ENCODE measurements at regions not wholly inside any gene's neighbourhood (a gene's known extent, or its start where the extent isn't known, plus 50 kb on each side); places are given as distances from the start of the nearest gene placed in this dataset.
"Not testable (repeated sequence)": the region's sequence is repeated elsewhere in the genome, so short reads cannot be mapped to it uniquely, and the experiment has no call there.

- H3K27me3 ChIP-seq (ENCODE audit: insufficient read depth, low read length, poor library complexity, severe bottlenecking); H3K4me3 Mint-ChIP-seq; H3K4me3 ChIP-seq (ENCODE audit: low read length); DNase-seq; CTCF ChIA-PET; H3K36me3 ChIP-seq (ENCODE audit: insufficient read depth, low read length); H3K9me3 ChIP-seq (ENCODE audit: low read length); H3K4me1 Mint-ChIP-seq; H3K4me1 ChIP-seq (ENCODE audit: insufficient read depth, low read length); H3K36me3 Mint-ChIP-seq; POLR2A ChIA-PET; H3K27ac ChIP-seq (ENCODE audit: low read depth, low read length); H3K27ac Mint-ChIP-seq; H3K9me3 Mint-ChIP-seq; H3K27me3 Mint-ChIP-seq: not testable (repeated sequence)
Measured at GRCh38 chr16:18101077-18101476, 235.5 kb downstream of the NPIPA8 start.

GRCh38 chr16:18092605-18093004 lies 243.9 kb downstream of the NPIPA8 start:
- CTCF ChIA-PET; H3K27ac Mint-ChIP-seq; H3K27me3 Mint-ChIP-seq; H3K4me3 Mint-ChIP-seq; H3K4me1 Mint-ChIP-seq; H3K9me3 Mint-ChIP-seq; H3K36me3 Mint-ChIP-seq; H3K9me3 ChIP-seq (ENCODE audit: low read length); H3K4me3 ChIP-seq (ENCODE audit: low read length); H3K27me3 ChIP-seq (ENCODE audit: insufficient read depth, low read length, poor library complexity, severe bottlenecking); POLR2A ChIA-PET; H3K27ac ChIP-seq (ENCODE audit: low read depth, low read length); DNase-seq; H3K36me3 ChIP-seq (ENCODE audit: insufficient read depth, low read length); H3K4me1 ChIP-seq (ENCODE audit: insufficient read depth, low read length): not testable (repeated sequence)

- H3K9me3 Mint-ChIP-seq; H3K4me1 ChIP-seq (ENCODE audit: insufficient read depth, low read length); POLR2A ChIA-PET; H3K27ac Mint-ChIP-seq; H3K4me3 ChIP-seq (ENCODE audit: low read length); CTCF ChIA-PET; H3K4me1 Mint-ChIP-seq; H3K36me3 ChIP-seq (ENCODE audit: insufficient read depth, low read length); H3K4me3 Mint-ChIP-seq; H3K27me3 Mint-ChIP-seq; H3K27me3 ChIP-seq (ENCODE audit: insufficient read depth, low read length, poor library complexity, severe bottlenecking); H3K36me3 Mint-ChIP-seq; H3K9me3 ChIP-seq (ENCODE audit: low read length); H3K27ac ChIP-seq (ENCODE audit: low read depth, low read length); DNase-seq: not testable (repeated sequence)
Measured at GRCh38 chr16:18080658-18081363, 255.7 kb downstream of the NPIPA8 start.

GRCh38 chr16:18077910-18078309 lies 258.6 kb downstream of the NPIPA8 start:
- H3K4me3 ChIP-seq (ENCODE audit: low read length); H3K27me3 Mint-ChIP-seq; POLR2A ChIA-PET; CTCF ChIA-PET; H3K36me3 Mint-ChIP-seq; H3K4me1 Mint-ChIP-seq; H3K9me3 ChIP-seq (ENCODE audit: low read length); H3K27ac Mint-ChIP-seq; H3K9me3 Mint-ChIP-seq; H3K27me3 ChIP-seq (ENCODE audit: insufficient read depth, low read length, poor library complexity, severe bottlenecking); H3K27ac ChIP-seq (ENCODE audit: low read depth, low read length); DNase-seq; H3K36me3 ChIP-seq (ENCODE audit: insufficient read depth, low read length); H3K4me3 Mint-ChIP-seq; H3K4me1 ChIP-seq (ENCODE audit: insufficient read depth, low read length): not testable (repeated sequence)

GRCh38 chr16:18072161-18072560 lies 264.4 kb downstream of the NPIPA8 start:
- Mint-ChIP-seq H3K27ac (no peak overlapping the region), H3K9me3 (peaks cover 0 to 1% (median 0%) of the 10 kb centered on the region in 5 donors), H3K4me3 (no peak overlapping the region), H3K27me3 (peaks cover 4 to 11% of the 10 kb centered on the region in 2 donors), H3K36me3 (no peaks in the 10 kb centered on the region), H3K4me1 (no peaks in the 10 kb centered on the region)
- no peaks in the 10 kb centered on the region for H3K36me3 ChIP-seq (ENCODE audit: insufficient read depth, low read length)
- H3K9me3 ChIP-seq (ENCODE audit: low read length) = no peaks in the 10 kb centered on the region
- no peak overlapping the region for H3K27ac ChIP-seq (ENCODE audit: low read depth, low read length)
- ChIA-PET CTCF (no interaction called here), POLR2A (no interaction called here)
- H3K4me1 ChIP-seq (ENCODE audit: insufficient read depth, low read length) = no peaks in the 10 kb centered on the region
- H3K27me3 ChIP-seq (ENCODE audit: insufficient read depth, low read length, poor library complexity, severe bottlenecking) = no peaks in the 10 kb centered on the region
- no peak for DNase-seq
- no peak overlapping the region for H3K4me3 ChIP-seq (ENCODE audit: low read length)

- Histone ChIP-seq H3K27me3 (ENCODE audit: insufficient read depth, low read length, poor library complexity, severe bottlenecking) (no peaks in the 10 kb centered on the region), H3K36me3 (ENCODE audit: insufficient read depth, low read length) (no peaks in the 10 kb centered on the region), H3K4me3 (ENCODE audit: low read length) (no peak overlapping the region), H3K27ac (ENCODE audit: low read depth, low read length) (no peak overlapping the region), H3K9me3 (ENCODE audit: low read length) (no peaks in the 10 kb centered on the region), H3K4me1 (ENCODE audit: insufficient read depth, low read length) (no peaks in the 10 kb centered on the region)
- Mint-ChIP-seq H3K9me3 (peaks cover 0 to 3% (median 0%) of the 10 kb centered on the region in 5 donors), H3K36me3 (no peaks in the 10 kb centered on the region), H3K4me1 (no peaks in the 10 kb centered on the region), H3K4me3 (no peak overlapping the region), H3K27me3 (peaks cover 4 to 11% of the 10 kb centered on the region in 2 donors), H3K27ac (no peak overlapping the region)
- ChIA-PET POLR2A (no interaction called here), CTCF (no interaction called here)
- no peak for DNase-seq
Measured at GRCh38 chr16:18069683-18070082, 266.9 kb downstream of the NPIPA8 start.

- ChIA-PET POLR2A (no interaction called here), CTCF (no interaction called here)
- Mint-ChIP-seq H3K9me3 (peaks cover 0 to 3% (median 0%) of the 10 kb centered on the region in 5 donors), H3K36me3 (no peaks in the 10 kb centered on the region), H3K4me3 (no peak overlapping the region), H3K4me1 (no peaks in the 10 kb centered on the region), H3K27ac (no peak overlapping the region), H3K27me3 (peaks cover 5 to 11% of the 10 kb centered on the region in 2 donors)
- no peaks in the 10 kb centered on the region for H3K36me3 ChIP-seq (ENCODE audit: insufficient read depth, low read length)
- no peak overlapping the region for H3K4me3 ChIP-seq (ENCODE audit: low read length)
- H3K27me3 ChIP-seq (ENCODE audit: insufficient read depth, low read length, poor library complexity, severe bottlenecking) = no peaks in the 10 kb centered on the region
- H3K9me3 ChIP-seq (ENCODE audit: low read length) = no peaks in the 10 kb centered on the region
- no peak for DNase-seq
- no peak overlapping the region for H3K27ac ChIP-seq (ENCODE audit: low read depth, low read length)
- H3K4me1 ChIP-seq (ENCODE audit: insufficient read depth, low read length) = no peaks in the 10 kb centered on the region
Measured at GRCh38 chr16:18068477-18068876, 268.1 kb downstream of the NPIPA8 start.

- Histone ChIP-seq H3K36me3 (ENCODE audit: insufficient read depth, low read length) (no peaks in the 10 kb centered on the region), H3K4me3 (ENCODE audit: low read length) (no peak overlapping the region), H3K9me3 (ENCODE audit: low read length) (no peaks in the 10 kb centered on the region), H3K27ac (ENCODE audit: low read depth, low read length) (no peak overlapping the region), H3K27me3 (ENCODE audit: insufficient read depth, low read length, poor library complexity, severe bottlenecking) (no peaks in the 10 kb centered on the region), H3K4me1 (ENCODE audit: insufficient read depth, low read length) (no peaks in the 10 kb centered on the region)
- Mint-ChIP-seq H3K9me3 (peaks cover 0 to 4% (median 2%) of the 10 kb centered on the region in 5 donors), H3K4me3 (no peak overlapping the region), H3K27ac (no peak overlapping the region), H3K36me3 (no peaks in the 10 kb centered on the region), H3K4me1 (no peaks in the 10 kb centered on the region), H3K27me3 (peaks cover 11 to 34% of the 10 kb centered on the region in 2 donors)
- ChIA-PET POLR2A (no interaction called here), CTCF (no interaction called here)
- DNase-seq = no peak
Measured at GRCh38 chr16:18062713-18063112, 273.8 kb downstream of the NPIPA8 start.

GRCh38 chr16:18060351-18060750 lies 276.2 kb downstream of the NPIPA8 start:
- Mint-ChIP-seq H3K9me3 (peaks cover 0 to 4% (median 2%) of the 10 kb centered on the region in 5 donors), H3K4me1 (no peaks in the 10 kb centered on the region), H3K27me3 (peaks cover 11 to 35% of the 10 kb centered on the region in 2 donors), H3K4me3 (no peak overlapping the region), H3K27ac (no peak overlapping the region), H3K36me3 (no peaks in the 10 kb centered on the region)
- CTCF ChIA-PET = no interaction called here
- Histone ChIP-seq H3K27ac (ENCODE audit: low read depth, low read length) (no peak overlapping the region), H3K27me3 (ENCODE audit: insufficient read depth, low read length, poor library complexity, severe bottlenecking) (no peaks in the 10 kb centered on the region), H3K36me3 (ENCODE audit: insufficient read depth, low read length) (no peaks in the 10 kb centered on the region), H3K4me1 (ENCODE audit: insufficient read depth, low read length) (no peaks in the 10 kb centered on the region), H3K9me3 (ENCODE audit: low read length) (no peaks in the 10 kb centered on the region), H3K4me3 (ENCODE audit: low read length) (no peak overlapping the region)
- DNase-seq = no peak
- POLR2A ChIA-PET = no interaction called here
